GM21526 (cell line): ENCODE measurements at regions not wholly inside any gene's neighbourhood (a gene's known extent, or its start where the extent isn't known, plus 50 kb on each side); places are given as distances from the start of the nearest gene placed in this dataset.

ENCODE experiments used
- ATAC-seq: cut with Tn5 transposase; IDR thresholded peaks from one replicate; pipeline ENCODE4 v1.9.1; 2021; ENCODE audit warnings: moderate library complexity; ENCODE audit not compliant: unreplicated experiment, low FRiP score

- ATAC-seq, result peak; percentile 60
Observed at GRCh38 chr17:77465358-77466041, 324.7 kb downstream of the SEC14L1 start.

GRCh38 chr17:77466140-77466539, 325.4 kb downstream of the SEC14L1 start:
- ATAC-seq, result no peak

- ATAC-seq, result no peak
Observed at GRCh38 chr17:77466596-77467223, 325.9 kb downstream of the SEC14L1 start.

GRCh38 chr17:77467521-77467920, 326.8 kb downstream of the SEC14L1 start:
- ATAC-seq, result no peak

- ATAC-seq, result no peak
Observed at GRCh38 chr17:77468897-77469296, 328.1 kb downstream of the SEC14L1 start.

GRCh38 chr17:77470330-77470786, 329.6 kb downstream of the SEC14L1 start:
- no peak for ATAC-seq

- no peak for ATAC-seq
Observed at GRCh38 chr17:77470800-77471733, 330.3 kb downstream of the SEC14L1 start.

GRCh38 chr17:77471984-77472461, 331.3 kb downstream of the SEC14L1 start:
- ATAC-seq, result no peak

- ATAC-seq, result no peak
Observed at GRCh38 chr17:77472468-77473310, 331.9 kb downstream of the SEC14L1 start.

GRCh38 chr17:77473615-77474226, 333.0 kb downstream of the SEC14L1 start:
- ATAC-seq, result no peak

- no peak for ATAC-seq
Observed at GRCh38 chr17:77474292-77474988, 333.7 kb downstream of the SEC14L1 start.

GRCh38 chr17:77475016-77475976, 334.5 kb downstream of the SEC14L1 start:
- ATAC-seq, result no peak

GRCh38 chr17:77476006-77476405, 335.2 kb downstream of the SEC14L1 start:
- ATAC-seq, result no peak

- ATAC-seq, result no peak
Observed at GRCh38 chr17:77476498-77476897, 335.7 kb downstream of the SEC14L1 start.

GRCh38 chr17:77476931-77477805, 336.4 kb downstream of the SEC14L1 start:
- no peak for ATAC-seq

GRCh38 chr17:77478281-77478680, 337.5 kb downstream of the SEC14L1 start:
- no peak for ATAC-seq

GRCh38 chr17:77478899-77479298, 338.1 kb downstream of the SEC14L1 start:
- ATAC-seq, result no peak
